Spinal cord (tissue), 9 donors: ENCODE measurements at regions not wholly inside any gene's neighbourhood (a gene's known extent, or its start where the extent isn't known, plus 50 kb on each side); places are given as distances from the start of the nearest gene placed in this dataset.
A peak's percentile ranks its signal among the peaks of the same experiment; 100 is the strongest.

Experiments used
- DNase-seq, 6 donors: peaks; one replicate each; pipeline versions ENCODE4 v3.0.0 to v3.0.0-alpha.2; 2013 to 2015; ENCODE audit warnings: low spot score in 6 of 6, low read depth in 4 of 6
- H3K27ac ChIP-seq: one replicate; pipeline ENCODE4 v1.5.1; 2013; ENCODE audit warnings: low read depth, low read length, control low read depth
- H3K27me3 ChIP-seq: one replicate; pipeline ENCODE4 v1.6.1; 2013; ENCODE audit warnings: low read length; ENCODE audit not compliant: control insufficient read depth, insufficient read depth
- H3K36me3 ChIP-seq: one replicate; pipeline ENCODE4 v1.6.1; 2013; ENCODE audit warnings: low read length; ENCODE audit not compliant: control insufficient read depth, insufficient read depth
- H3K4me1 ChIP-seq: one replicate; pipeline ENCODE4 v1.6.1; 2013; ENCODE audit warnings: low read length; ENCODE audit not compliant: control insufficient read depth, insufficient read depth
- H3K4me3 ChIP-seq: one replicate; pipeline ENCODE4 v1.5.1; 2013; ENCODE audit warnings: low read depth, low read length, control low read depth
- H3K9me3 ChIP-seq: one replicate; pipeline ENCODE4 v1.6.1; 2013; ENCODE audit warnings: low read length; ENCODE audit not compliant: control insufficient read depth, insufficient read depth
- WGBS: methylation state at CpG from one replicate; pipeline ENCODE4 v1.1.5; 2013; ENCODE audit warnings: missing lambda C conversion rate; ENCODE audit not compliant: insufficient coverage; 5-methylcytosine and 5-hydroxymethylcytosine counted together
- donor health status: healthy.

DNA sequence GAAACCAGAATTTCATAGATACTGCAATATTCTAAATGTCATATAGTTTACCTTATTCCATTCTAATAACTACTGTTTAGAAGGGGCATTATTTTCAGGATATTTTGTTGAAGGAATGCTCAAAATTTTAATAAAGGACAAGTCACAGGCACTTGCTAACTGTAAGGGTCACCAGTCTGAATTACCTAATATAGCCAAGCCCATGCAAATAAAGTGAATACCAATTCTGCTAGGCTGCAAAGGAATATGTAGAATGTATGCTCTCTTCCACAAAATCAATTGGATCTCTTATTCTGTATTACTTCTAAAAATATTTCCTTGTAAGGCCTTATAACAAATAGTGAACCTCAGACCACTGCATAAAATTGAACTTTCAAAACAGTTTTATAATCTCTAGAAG, 52.3 kb upstream of the FAT4 start:
- Histone ChIP-seq H3K27ac (no peak overlapping the region), H3K36me3 (no peaks in the 10 kb centered on the region), H3K4me3 (no peak overlapping the region), H3K27me3 (no peaks in the 10 kb centered on the region), H3K4me1 (no peaks in the 10 kb centered on the region), H3K9me3 (no peaks in the 10 kb centered on the region)
- no peak for DNase-seq

DNA sequence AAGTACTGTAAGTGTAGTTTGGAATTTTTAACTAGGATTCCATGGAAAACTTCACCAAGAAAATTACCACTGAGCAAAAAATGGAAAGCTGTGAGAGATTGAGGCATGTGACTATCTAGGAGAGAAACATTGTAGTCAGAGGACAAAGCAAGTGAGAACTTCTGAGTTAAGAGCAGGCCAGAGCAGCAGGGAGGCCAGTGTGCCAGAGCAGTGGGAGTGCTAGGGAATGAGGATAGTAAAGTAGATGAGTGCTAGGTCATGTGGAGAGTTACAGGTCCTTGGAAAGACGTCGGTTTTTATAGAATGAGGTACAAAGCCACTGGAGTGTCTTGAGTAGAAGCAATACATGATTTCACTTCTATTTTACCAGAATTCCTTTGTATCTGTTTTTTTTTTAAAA, 52.7 kb upstream of the FAT4 start:
- Histone ChIP-seq H3K27me3 (no peaks in the 10 kb centered on the region), H3K36me3 (no peaks in the 10 kb centered on the region), H3K9me3 (no peaks in the 10 kb centered on the region), H3K4me3 (no peak overlapping the region), H3K4me1 (no peaks in the 10 kb centered on the region), H3K27ac (no peak overlapping the region)
- no CpG with 5 or more reads among the region's 2 CpGs for WGBS
- no peak for DNase-seq

DNA sequence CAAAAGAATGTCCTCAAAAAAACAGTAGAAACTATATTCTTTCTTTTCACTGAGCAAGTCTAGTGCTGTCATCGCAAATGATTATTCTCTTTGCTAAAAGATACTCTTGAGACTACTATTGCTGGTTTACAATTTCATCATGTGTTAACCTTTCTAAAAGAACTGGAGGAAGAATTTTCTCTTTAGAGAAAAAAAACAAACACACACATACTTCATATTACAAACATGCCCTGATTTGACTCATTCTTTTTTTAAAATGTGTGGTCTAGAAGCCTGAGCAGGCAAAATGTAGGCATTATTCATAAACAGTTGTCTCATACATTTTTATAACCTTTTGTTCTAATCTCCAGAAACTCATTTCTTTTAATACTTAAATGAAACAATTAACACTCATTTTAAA, 60.6 kb upstream of the FAT4 start:
- Histone ChIP-seq H3K36me3 (no peaks in the 10 kb centered on the region), H3K9me3 (no peaks in the 10 kb centered on the region), H3K4me3 (no peak overlapping the region), H3K27ac (no peak overlapping the region), H3K4me1 (no peaks in the 10 kb centered on the region), H3K27me3 (no peaks in the 10 kb centered on the region)
- WGBS: no CpG with 5 or more reads among the region's 1 CpG
- peak in 2 of 6 donors; percentile 7 to 51 for DNase-seq

DNA sequence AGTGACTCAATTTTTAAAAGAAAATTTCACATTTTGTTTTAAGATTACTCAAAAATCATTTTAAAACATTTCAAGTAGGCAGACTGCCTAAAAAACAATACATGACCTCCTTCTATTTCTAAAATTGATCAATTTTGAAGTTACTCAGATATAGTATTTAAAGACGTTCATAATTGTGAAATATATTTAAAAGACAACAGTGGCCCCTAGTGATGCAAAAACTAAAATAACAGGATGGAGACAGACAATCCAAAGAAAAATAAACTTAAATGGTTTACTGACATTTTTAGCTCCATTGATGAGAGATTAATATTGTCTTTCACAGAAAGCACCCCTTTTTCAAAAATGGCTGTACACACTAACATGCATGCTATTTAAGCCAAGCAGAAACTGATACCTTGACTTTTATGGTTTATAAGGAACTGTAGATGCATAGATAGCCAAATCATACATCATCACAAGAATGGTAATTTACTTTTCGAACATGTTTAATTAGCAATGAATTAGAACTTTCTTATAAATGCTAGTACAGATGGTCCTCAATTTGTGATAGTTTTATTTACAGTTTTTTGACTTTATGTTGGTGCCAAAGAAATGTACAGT, 69.8 kb upstream of the FAT4 start:
- no peaks in the 10 kb centered on the region for H3K9me3 ChIP-seq
- H3K27me3 ChIP-seq: no peaks in the 10 kb centered on the region
- no CpG with 5 or more reads among the region's 2 CpGs for WGBS
- H3K27ac ChIP-seq: no peak overlapping the region
- H3K4me1 ChIP-seq: no peaks in the 10 kb centered on the region
- H3K4me3 ChIP-seq: no peak overlapping the region
- H3K36me3 ChIP-seq: no peaks in the 10 kb centered on the region
- DNase-seq: peak in 4 of 6 donors; percentile 19 to 83 (median 36)

DNA sequence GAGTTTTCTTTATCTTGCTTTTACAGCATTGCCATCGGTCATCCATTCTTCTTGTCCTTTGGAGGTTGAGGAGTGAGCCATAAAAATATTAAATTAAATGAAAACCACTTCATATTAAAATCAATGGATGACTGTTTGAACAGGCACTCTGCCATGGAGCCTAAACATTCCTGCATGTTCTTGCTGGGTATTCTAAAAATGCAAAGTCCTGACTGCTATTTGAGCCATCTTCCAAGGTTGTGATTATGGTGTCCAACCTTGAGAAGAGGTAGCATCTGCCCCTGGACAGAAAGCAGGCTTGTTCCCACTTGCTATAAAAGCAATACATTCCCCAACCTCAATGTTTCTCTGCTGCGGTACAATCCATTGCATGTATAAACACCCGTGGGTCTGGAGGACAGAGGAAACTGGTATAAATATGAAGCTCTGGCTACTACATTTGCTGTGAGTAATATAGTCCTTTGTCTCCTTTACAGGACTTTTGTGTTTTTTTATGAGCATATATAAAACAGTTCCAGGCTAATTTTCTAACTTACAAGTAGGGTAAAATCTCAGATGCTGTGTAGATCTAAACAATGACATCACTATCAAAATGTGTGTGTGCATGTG, 70.9 kb upstream of the FAT4 start:
- Histone ChIP-seq H3K4me3 (no peak overlapping the region), H3K27ac (no peak overlapping the region), H3K9me3 (no peaks in the 10 kb centered on the region), H3K36me3 (no peaks in the 10 kb centered on the region), H3K4me1 (no peaks in the 10 kb centered on the region), H3K27me3 (no peaks in the 10 kb centered on the region)
- DNase-seq: no peak
- WGBS: no CpG with 5 or more reads among the region's 3 CpGs

DNA sequence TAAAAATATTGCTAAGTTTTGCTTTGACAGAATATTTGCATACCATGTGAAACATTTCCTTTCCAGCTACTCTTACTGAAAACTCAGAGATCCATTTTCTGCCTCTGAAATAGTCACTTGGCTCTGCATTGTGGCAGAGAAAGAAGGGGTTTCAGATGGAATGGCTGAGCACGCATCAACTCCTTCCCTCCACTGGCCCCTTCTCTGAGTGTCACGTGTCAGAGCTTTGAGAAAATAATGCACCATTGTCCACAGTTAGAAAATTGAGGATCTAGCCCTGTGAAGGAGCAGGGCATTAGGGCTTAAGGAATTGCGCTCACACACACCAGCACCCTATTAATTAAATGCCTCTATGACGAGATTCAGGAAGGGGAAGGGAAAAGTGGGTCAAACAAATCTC, 78.8 kb upstream of the FAT4 start:
- peak in 1 of 6 donors; percentile 24 for DNase-seq
- no CpG with 5 or more reads among the region's 4 CpGs for WGBS
- Histone ChIP-seq H3K27me3 (no peaks in the 10 kb centered on the region), H3K4me1 (no peaks in the 10 kb centered on the region), H3K36me3 (no peaks in the 10 kb centered on the region), H3K27ac (no peak overlapping the region), H3K9me3 (no peaks in the 10 kb centered on the region), H3K4me3 (no peak overlapping the region)

DNA sequence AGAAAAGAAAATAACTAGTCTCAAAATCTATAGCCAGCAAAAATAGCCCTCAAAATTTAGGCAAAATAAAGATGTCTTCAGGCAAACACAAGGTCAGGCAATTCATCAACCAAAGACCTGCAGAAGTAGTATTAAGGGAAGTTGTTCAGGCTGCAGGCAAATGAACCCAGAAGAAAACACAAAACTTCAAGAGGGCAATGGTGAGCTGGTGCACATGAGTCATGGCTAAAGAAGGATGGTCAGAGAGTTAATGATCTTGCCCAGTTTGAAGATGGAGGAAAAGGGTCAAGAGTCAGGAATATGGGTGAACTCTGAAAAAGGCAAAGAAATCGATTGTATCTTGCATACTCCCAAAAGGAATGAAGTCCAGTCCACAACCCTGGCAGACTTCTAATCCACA, 83.1 kb upstream of the FAT4 start:
- no peaks in the 10 kb centered on the region for H3K27me3 ChIP-seq
- no CpG with 5 or more reads among the region's 1 CpG for WGBS
- no peak overlapping the region for H3K4me3 ChIP-seq
- no peak overlapping the region for H3K27ac ChIP-seq
- H3K36me3 ChIP-seq: no peaks in the 10 kb centered on the region
- H3K9me3 ChIP-seq: no peaks in the 10 kb centered on the region
- DNase-seq: no peak
- H3K4me1 ChIP-seq: no peaks in the 10 kb centered on the region

DNA sequence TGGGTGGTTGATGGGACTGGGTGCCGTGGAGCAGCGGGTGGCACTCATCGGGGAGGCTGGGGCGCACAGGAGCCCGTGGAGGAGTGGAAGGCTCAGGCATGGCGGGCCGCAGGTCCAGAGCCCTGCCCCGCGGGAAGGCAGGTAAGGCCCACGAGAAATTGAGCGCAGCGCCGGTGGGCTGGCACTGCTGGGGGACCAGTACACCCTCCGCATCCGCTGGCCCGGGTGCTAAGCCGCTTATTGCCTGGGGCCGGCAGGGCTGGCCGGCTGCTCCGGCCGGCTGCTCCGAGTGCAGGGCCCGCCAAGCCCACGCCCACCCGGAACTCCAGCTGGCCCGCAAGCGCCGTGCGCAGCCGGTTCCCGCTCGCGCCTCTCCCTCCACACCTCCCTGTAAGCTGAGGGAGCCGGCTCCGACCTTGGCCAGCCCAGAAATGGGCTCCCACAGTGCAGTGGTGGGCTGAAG, 85.1 kb upstream of the FAT4 start:
- WGBS: 98% methylated on average over 33 of the region's 35 CpGs
- H3K4me1 ChIP-seq: no peaks in the 10 kb centered on the region
- no peak overlapping the region for H3K4me3 ChIP-seq
- no peaks in the 10 kb centered on the region for H3K27me3 ChIP-seq
- H3K27ac ChIP-seq: no peak overlapping the region
- no peak for DNase-seq
- no peaks in the 10 kb centered on the region for H3K9me3 ChIP-seq
- no peaks in the 10 kb centered on the region for H3K36me3 ChIP-seq

DNA sequence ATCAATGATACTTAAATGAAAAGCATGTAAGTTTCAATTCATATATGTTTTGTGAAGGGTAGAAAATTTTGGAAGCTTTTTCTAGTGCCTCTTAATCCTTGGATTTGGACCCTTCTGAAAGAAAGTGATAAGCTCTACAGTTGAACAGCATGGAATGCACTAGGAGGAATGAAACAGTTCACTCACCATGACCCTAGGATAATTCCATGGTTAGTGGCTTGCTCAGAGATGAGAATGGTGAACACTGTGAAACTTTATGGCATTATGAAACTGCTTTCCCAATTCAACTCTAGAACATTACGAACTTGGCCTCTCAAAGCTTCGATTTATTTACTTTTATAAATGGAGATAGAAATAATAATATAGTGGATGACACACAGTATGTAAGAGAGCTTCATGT, 88.9 kb upstream of the FAT4 start:
- Histone ChIP-seq H3K9me3 (no peaks in the 10 kb centered on the region), H3K4me3 (no peak overlapping the region), H3K27ac (no peak overlapping the region), H3K36me3 (no peaks in the 10 kb centered on the region), H3K4me1 (no peaks in the 10 kb centered on the region), H3K27me3 (no peaks in the 10 kb centered on the region)
- no CpG with 5 or more reads among the region's 2 CpGs for WGBS
- DNase-seq: no peak

DNA sequence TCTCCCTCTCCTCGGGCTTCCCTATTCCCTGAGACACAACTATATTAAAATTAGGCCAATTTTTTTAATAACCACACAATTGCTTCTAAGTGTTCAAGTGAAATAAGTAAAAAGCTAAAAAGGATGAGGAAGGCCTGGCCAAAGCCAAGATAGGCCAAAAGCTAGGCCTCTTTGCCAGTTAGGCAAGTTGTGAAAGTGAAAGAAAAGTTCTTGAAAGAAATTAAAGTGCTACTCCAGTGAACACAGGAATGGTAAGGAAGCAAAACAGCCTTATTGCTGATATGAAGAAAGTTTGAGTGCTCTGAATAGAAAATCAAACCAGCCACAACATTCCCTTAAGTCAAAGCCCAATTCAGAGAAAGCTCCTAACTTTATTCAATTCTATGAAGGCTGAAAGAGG, 114.2 kb upstream of the FAT4 start:
- no peak overlapping the region for H3K4me3 ChIP-seq
- H3K27me3 ChIP-seq: no peaks in the 10 kb centered on the region
- H3K36me3 ChIP-seq: no peaks in the 10 kb centered on the region
- no peaks in the 10 kb centered on the region for H3K4me1 ChIP-seq
- no peak for DNase-seq
- no peak overlapping the region for H3K27ac ChIP-seq
- no CpG with 5 or more reads among the region's 1 CpG for WGBS
- H3K9me3 ChIP-seq: no peaks in the 10 kb centered on the region
